Activated CD8-positive, alpha-beta T cell treated with anti-CD3 and anti-CD28 coated beads for 36 hours (primary cell): ENCODE measurements at regions not wholly inside any gene's neighbourhood (a gene's known extent, or its start where the extent isn't known, plus 50 kb on each side); places are given as distances from the start of the nearest gene placed in this dataset.
"Not testable (repeated sequence)": the region's sequence is repeated elsewhere in the genome, so short reads cannot be mapped to it uniquely, and the experiment has no call there.

Experiments used
- ATAC-seq: fragments of 200-7000 bp; cut with Tn5 transposase; one replicate; pipeline ENCODE4 v1.10.0; 2021; ENCODE audit warnings: mild to moderate bottlenecking, moderate library complexity
- CTCF ChIA-PET: fragments of 350-600 bp; sonication (Branson Sonifier 250); formaldehyde crosslinking; loops from one replicate; lab custom pipeline; 2021; ENCODE audit warnings: antibody characterized with exemption; lab: Charles Lee
- POLR2A ChIA-PET: fragments of 350-600 bp; sonication (Branson Sonifier 250); formaldehyde crosslinking; loops from one replicate; lab custom pipeline; 2021; ENCODE audit warnings: antibody characterized with exemption; lab: Charles Lee
- DNase-seq: peaks from one replicate; pipeline ENCODE4 v3.0.0-alpha.2; 2020
- H3K27ac Mint-ChIP-seq: one replicate; pipeline ENCODE4 v1.8.0; 2021; ENCODE audit warnings: mild to moderate bottlenecking, mixed read lengths
- H3K27me3 Mint-ChIP-seq: one replicate; pipeline ENCODE4 v1.8.0; 2021; ENCODE audit warnings: mixed read lengths
- H3K36me3 Mint-ChIP-seq: one replicate; pipeline ENCODE4 v1.8.0; 2021; ENCODE audit warnings: low read depth, mixed read lengths
- H3K4me1 Mint-ChIP-seq: one replicate; pipeline ENCODE4 v1.8.0; 2021; ENCODE audit warnings: low read depth, mixed read lengths
- H3K4me3 Mint-ChIP-seq: one replicate; pipeline ENCODE4 v1.8.0; 2021; ENCODE audit warnings: mild to moderate bottlenecking, moderate library complexity, mixed read lengths
- H3K9me3 Mint-ChIP-seq: one replicate; pipeline ENCODE4 v1.8.0; 2021; ENCODE audit warnings: mixed read lengths
- intact Hi-C: fragments of 100-400 bp; cut with micrococcal nuclease; formaldehyde crosslinking; loops from one replicate; pipeline ENCODE4 v1.10.0; 2022
- TF ChIP-seq, protein P1 (sequence below): fragments of 200-600 bp; IDR thresholded peaks from one replicate; pipeline ENCODE4 v1.8.0; 2022; ENCODE audit warnings: antibody characterized with exemption, mild to moderate bottlenecking

DNA sequence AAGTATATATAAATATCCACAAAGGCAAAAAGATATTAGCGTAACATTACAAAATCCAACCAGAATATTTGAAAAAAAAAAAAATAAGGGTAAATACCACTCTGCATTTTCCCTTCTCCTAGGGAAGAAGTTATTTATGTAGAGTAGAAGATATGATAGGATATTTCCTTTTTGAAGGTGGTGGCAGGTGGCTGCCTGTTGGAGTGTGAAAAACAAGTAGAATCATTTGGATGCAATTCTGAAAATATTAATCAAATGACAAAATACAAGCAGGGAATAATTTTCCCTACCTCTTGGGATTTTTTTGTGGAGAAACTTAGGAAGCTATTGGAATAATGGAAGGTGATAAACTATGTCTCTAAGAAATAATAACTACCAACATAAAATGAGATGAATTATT lies 62.5 kb upstream of the OGFRL1 start:
- intact Hi-C loops: no loop called here
- ChIA-PET POLR2A (no interaction called here), CTCF (no interaction called here)

DNA sequence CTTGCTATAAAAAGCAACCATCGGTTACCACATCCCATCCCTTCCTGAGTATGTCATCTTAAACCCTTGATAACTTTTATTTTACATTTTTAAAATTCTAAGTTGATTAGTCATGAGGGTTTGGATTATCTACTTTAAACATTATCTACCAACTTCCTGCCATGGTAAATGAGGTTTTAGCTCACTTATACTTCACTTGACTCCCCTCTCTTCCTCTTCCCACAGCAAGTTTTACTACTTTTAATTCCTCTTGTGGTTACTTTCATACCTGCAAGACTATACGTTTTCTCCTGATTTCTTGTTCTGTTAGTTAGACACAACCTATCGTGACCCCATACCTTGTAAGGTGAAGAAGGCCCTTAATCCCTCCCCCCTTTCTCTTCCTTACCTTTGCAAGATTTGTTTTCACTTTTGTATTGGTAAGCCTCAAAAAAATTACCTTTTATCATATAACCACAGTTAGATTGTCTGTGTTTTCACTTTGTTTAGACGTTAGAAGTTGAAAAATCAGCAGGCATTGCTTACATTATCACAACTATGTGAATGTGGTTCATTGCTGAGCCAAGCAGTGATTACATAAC lies 60.1 kb upstream of the OGFRL1 start:
- TF ChIP-seq, protein P1, sequence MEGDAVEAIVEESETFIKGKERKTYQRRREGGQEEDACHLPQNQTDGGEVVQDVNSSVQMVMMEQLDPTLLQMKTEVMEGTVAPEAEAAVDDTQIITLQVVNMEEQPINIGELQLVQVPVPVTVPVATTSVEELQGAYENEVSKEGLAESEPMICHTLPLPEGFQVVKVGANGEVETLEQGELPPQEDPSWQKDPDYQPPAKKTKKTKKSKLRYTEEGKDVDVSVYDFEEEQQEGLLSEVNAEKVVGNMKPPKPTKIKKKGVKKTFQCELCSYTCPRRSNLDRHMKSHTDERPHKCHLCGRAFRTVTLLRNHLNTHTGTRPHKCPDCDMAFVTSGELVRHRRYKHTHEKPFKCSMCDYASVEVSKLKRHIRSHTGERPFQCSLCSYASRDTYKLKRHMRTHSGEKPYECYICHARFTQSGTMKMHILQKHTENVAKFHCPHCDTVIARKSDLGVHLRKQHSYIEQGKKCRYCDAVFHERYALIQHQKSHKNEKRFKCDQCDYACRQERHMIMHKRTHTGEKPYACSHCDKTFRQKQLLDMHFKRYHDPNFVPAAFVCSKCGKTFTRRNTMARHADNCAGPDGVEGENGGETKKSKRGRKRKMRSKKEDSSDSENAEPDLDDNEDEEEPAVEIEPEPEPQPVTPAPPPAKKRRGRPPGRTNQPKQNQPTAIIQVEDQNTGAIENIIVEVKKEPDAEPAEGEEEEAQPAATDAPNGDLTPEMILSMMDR: no peak
- H3K9me3 Mint-ChIP-seq: no peaks in the 10 kb centered on the region
- ATAC-seq (peak; percentile 34), DNase-seq (no peak)
- H3K27ac Mint-ChIP-seq: no peak overlapping the region
- H3K4me3 Mint-ChIP-seq: no peak overlapping the region
- intact Hi-C loops: no loop called here
- POLR2A ChIA-PET: no interaction called here
- no peaks in the 10 kb centered on the region for H3K27me3 Mint-ChIP-seq
- CTCF ChIA-PET: interaction anchor here (1.3 kb wide), 1 partner anchor 38 kb away, joined by 5 read pairs; no protein-coding TSS in a partner anchor
- no peaks in the 10 kb centered on the region for H3K36me3 Mint-ChIP-seq
- peaks cover 18% of the 10 kb centered on the region for H3K4me1 Mint-ChIP-seq

More for the DNA sequence above, 62.5 kb upstream of the OGFRL1 start:
- TF ChIP-seq, protein P1: no peak
- Mint-ChIP-seq H3K27ac (no peak overlapping the region), H3K27me3 (no peaks in the 10 kb centered on the region), H3K4me1 (peaks cover 18% of the 10 kb centered on the region), H3K9me3 (no peaks in the 10 kb centered on the region), H3K36me3 (no peaks in the 10 kb centered on the region), H3K4me3 (no peak overlapping the region)
- DNase-seq: no peak
- no peak for ATAC-seq

DNA sequence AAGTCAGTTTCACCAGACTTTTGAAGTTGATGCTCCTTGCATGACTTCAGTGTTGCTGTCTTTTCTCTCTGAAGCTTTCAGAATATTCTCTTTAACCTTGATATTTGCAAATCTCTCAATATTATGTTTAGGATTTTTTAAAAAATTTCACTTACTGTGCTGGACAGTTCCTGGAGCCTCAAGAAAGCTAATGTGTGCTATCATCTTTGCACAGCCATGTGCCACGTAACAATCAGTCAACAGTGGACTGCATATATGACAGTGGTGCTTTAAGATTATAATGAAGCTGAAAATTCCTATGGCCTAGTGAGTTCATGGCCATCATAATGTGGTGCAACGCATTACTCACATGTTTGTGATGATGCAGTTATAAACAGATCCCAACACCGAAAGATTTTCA lies 59.1 kb upstream of the OGFRL1 start:
- CTCF ChIA-PET: no interaction called here
- Mint-ChIP-seq H3K4me1 (peaks cover 18% of the 10 kb centered on the region), H3K27me3 (no peaks in the 10 kb centered on the region), H3K36me3 (no peaks in the 10 kb centered on the region), H3K4me3 (no peak overlapping the region), H3K27ac (no peak overlapping the region), H3K9me3 (no peaks in the 10 kb centered on the region)
- no peak for ATAC-seq
- TF ChIP-seq, protein P1: no peak
- POLR2A ChIA-PET: no interaction called here
- intact Hi-C loops: no loop called here
- DNase-seq: no peak

DNA sequence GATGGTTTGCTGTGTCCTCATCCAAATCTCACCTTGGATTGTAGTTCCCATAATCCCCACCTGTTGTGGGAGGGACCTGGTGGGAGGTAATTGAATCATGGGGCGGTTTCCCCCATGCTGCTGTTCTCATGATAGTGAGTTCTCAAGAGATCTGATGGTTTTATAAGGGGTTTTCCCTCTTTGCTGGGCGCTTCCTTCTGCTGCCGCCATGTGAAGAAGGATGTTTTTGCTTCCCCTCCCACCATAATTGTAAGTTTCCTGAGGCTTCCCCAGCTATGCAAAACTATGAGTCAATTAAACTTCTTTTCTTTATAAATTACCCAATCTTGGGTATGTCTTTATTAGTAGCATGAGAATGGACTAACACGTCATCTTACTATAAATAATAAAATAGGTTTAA lies 55.7 kb upstream of the OGFRL1 start:
- H3K27me3 Mint-ChIP-seq, POLR2A ChIA-PET: not testable (repeated sequence)

DNA sequence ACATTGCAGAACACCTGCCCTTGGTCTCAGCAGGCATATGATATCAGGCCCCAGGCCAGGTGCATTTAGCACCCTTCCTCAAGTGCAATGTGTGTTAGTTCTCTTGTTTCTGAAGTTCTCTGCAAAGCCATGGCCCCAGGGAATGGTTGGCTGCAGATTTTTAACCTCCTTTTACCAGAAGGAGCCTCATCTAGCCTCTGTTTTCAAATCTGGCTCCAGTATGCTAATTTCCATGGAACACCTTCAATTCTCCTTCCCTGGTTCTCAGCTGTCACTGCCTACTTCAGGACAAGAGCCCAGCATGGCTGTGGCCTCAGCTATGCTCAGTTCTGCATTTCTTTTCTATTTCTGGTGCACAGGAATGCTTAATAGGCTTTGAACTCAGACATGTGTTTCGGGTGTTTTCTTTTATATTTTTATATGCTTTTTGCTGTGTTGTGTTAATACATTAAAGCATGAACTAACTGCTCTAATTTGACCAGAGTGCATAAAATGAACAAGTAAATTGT lies 51.6 kb upstream of the OGFRL1 start:
- TF ChIP-seq, protein P1: no peak
- ChIA-PET CTCF (no interaction called here), POLR2A (no interaction called here)
- peaks cover 9% of the 10 kb centered on the region for H3K27me3 Mint-ChIP-seq
- ATAC-seq: no peak
- intact Hi-C loops: no loop called here
- DNase-seq: no peak
- H3K4me1 Mint-ChIP-seq: no peaks in the 10 kb centered on the region
- H3K9me3 Mint-ChIP-seq: no peaks in the 10 kb centered on the region
- no peak overlapping the region for H3K27ac Mint-ChIP-seq
- H3K36me3 Mint-ChIP-seq: no peaks in the 10 kb centered on the region
- H3K4me3 Mint-ChIP-seq: no peak overlapping the region

More for the DNA sequence above, 55.7 kb upstream of the OGFRL1 start:
- H3K4me1 Mint-ChIP-seq: peaks cover 15% of the 10 kb centered on the region
- CTCF ChIA-PET, H3K4me3 Mint-ChIP-seq, ATAC-seq, intact Hi-C loops, DNase-seq, H3K36me3 Mint-ChIP-seq, H3K27ac Mint-ChIP-seq, H3K9me3 Mint-ChIP-seq: not testable (repeated sequence)
